OCI-LY7 (cell line): ENCODE measurements at regions not wholly inside any gene's neighbourhood (a gene's known extent, or its start where the extent isn't known, plus 50 kb on each side); places are given as distances from the start of the nearest gene placed in this dataset.

Experiments
- BruUV-seq: library from RNA; stranded (reverse); fragments of 400-500 nt; replicated peaks from 2 replicates; lab custom pipeline; 2021; lab: Mats Ljungman, UMichigan
- CTCF ChIA-PET: fragments of 300-600 bp; sonication (Branson Sonifier 250); formaldehyde crosslinking; loops from one replicate; lab custom pipeline; 2022; ENCODE audit warnings: antibody characterized with exemption; ENCODE audit not compliant: unreplicated experiment; lab: Charles Lee
- POLR2A ChIA-PET: fragments of 300-600 bp; sonication (Branson Sonifier 250); formaldehyde crosslinking; loops from one replicate; lab custom pipeline; 2022; ENCODE audit warnings: antibody characterized with exemption; lab: Charles Lee
- DNase-seq: peaks from one replicate; pipeline ENCODE4 v3.0.0-alpha.2; 2015; ENCODE audit warnings: low spot score
- H2AFZ ChIP-seq: fragments of 200-600 bp; sonication (generic), shearing (Covaris generic); 2 replicates; pipeline ENCODE4 v1.6.1; 2014; ENCODE audit warnings: mild to moderate bottlenecking, antibody characterized with exemption, low read length, moderate library complexity
- H3K27ac ChIP-seq: fragments of 200-600 bp; sonication (generic); 2 replicates; pipeline ENCODE4 v1.5.1; 2014; ENCODE audit warnings: mixed run types, low read depth, mild to moderate bottlenecking, moderate library complexity, low read length, inconsistent platforms; ENCODE audit not compliant: poor library complexity, severe bottlenecking
- H3K36me3 ChIP-seq: fragments of 200-600 bp; sonication (generic); 2 replicates; pipeline ENCODE4 v1.6.1; 2014; ENCODE audit warnings: mild to moderate bottlenecking, antibody characterized with exemption, low read length, moderate library complexity, mixed read lengths; ENCODE audit not compliant: insufficient read depth
- H3K4me1 ChIP-seq: fragments of 200-600 bp; sonication (generic); 2 replicates; pipeline ENCODE4 v1.5.1; 2014; ENCODE audit warnings: mild to moderate bottlenecking, low read length; ENCODE audit not compliant: insufficient read depth, poor library complexity, severe bottlenecking
- H3K4me2 ChIP-seq: fragments of 200-600 bp; sonication (generic); 2 replicates; pipeline ENCODE4 v1.6.1; 2014; ENCODE audit warnings: mild to moderate bottlenecking, low read length
- H3K4me3 ChIP-seq: fragments of 200-600 bp; sonication (generic); 2 replicates; pipeline ENCODE4 v1.5.1; 2014; ENCODE audit warnings: mild to moderate bottlenecking, low read depth, low read length; ENCODE audit not compliant: poor library complexity, severe bottlenecking
- H3K79me2 ChIP-seq: fragments of 200-600 bp; sonication (generic); 2 replicates; pipeline ENCODE4 v1.6.1; 2016; ENCODE audit warnings: low read depth, mild to moderate bottlenecking, low read length, moderate library complexity, mixed read lengths; ENCODE audit not compliant: insufficient read depth
- H3K9me2 ChIP-seq: fragments of 200-600 bp; sonication (generic); 2 replicates; pipeline ENCODE4 v1.6.1; 2016; ENCODE audit warnings: mild to moderate bottlenecking, low read length, mixed read lengths; ENCODE audit not compliant: insufficient read depth
- H3K9me3 ChIP-seq: fragments of 200-600 bp; sonication (generic); 2 replicates; pipeline ENCODE4 v1.6.1; 2014; ENCODE audit warnings: mild to moderate bottlenecking, mixed run types, low read length, mixed read lengths
- H4K20me1 ChIP-seq: fragments of 200-600 bp; sonication (generic); 2 replicates; pipeline ENCODE4 v1.6.1; 2014; ENCODE audit warnings: mild to moderate bottlenecking, antibody characterized with exemption, low read length, moderate library complexity, mixed read lengths; ENCODE audit not compliant: insufficient read depth
- EZH2phosphoT487 ChIP-seq: fragments of 200-600 bp; sonication (generic); IDR thresholded peaks from 2 replicates; pipeline ENCODE4 v1.6.1; 2018; ENCODE audit warnings: low read depth, borderline replicate concordance, mild to moderate bottlenecking, mixed run types, antibody characterized with exemption, low read length, moderate library complexity, mixed read lengths
- intact Hi-C: fragments of 100-400 bp; cut with micrococcal nuclease; formaldehyde crosslinking; loops from one replicate; pipeline ENCODE4 v1.10.0; 2022; ENCODE audit not compliant: unreplicated experiment
- TF ChIP-seq, protein P1 (sequence below): fragments of 200-600 bp; sonication (generic); conservative IDR thresholded peaks from 2 replicates; pipeline ENCODE4 v1.5.1; 2014; ENCODE audit warnings: mild to moderate bottlenecking, antibody characterized with exemption, low read length, moderate library complexity, mixed read lengths

DNA sequence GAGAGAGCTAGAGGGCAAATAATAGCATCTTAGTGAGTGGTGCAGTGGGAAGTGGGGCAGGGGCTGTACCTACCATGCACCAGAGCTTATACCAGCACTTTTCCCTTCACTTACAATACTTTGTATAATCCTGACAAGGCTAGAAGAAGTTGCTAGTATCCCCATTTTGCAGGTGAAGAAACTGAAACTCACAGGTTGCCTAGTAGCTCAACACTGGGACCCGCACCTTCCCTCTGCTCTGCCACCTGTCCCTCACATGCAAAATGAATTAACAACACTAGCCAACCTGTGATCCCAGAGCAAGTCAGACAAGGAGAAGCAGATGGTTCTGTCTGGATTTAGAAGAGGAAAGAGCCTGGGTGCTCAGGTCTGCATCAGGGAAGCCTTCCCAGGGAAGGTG lies 510.4 kb downstream of the BUD13 start:
- H3K9me2 ChIP-seq, result no peaks in the 10 kb centered on the region
- no peak overlapping the region for H2AFZ ChIP-seq
- no peak overlapping the region for H3K4me2 ChIP-seq
- no peaks in the 10 kb centered on the region for H4K20me1 ChIP-seq
- ChIA-PET POLR2A (no interaction called here), CTCF (no interaction called here)
- intact Hi-C loops, result no loop called here
- DNase-seq, result no peak
- no peaks in the 10 kb centered on the region for H3K9me3 ChIP-seq
- H3K4me3 ChIP-seq, result no peak overlapping the region
- no peaks in the 10 kb centered on the region for H3K36me3 ChIP-seq
- no peaks in the 10 kb centered on the region for H3K4me1 ChIP-seq
- no peak overlapping the region for H3K27ac ChIP-seq
- no peaks in the 10 kb centered on the region for H3K79me2 ChIP-seq
- TF ChIP-seq, protein P1, sequence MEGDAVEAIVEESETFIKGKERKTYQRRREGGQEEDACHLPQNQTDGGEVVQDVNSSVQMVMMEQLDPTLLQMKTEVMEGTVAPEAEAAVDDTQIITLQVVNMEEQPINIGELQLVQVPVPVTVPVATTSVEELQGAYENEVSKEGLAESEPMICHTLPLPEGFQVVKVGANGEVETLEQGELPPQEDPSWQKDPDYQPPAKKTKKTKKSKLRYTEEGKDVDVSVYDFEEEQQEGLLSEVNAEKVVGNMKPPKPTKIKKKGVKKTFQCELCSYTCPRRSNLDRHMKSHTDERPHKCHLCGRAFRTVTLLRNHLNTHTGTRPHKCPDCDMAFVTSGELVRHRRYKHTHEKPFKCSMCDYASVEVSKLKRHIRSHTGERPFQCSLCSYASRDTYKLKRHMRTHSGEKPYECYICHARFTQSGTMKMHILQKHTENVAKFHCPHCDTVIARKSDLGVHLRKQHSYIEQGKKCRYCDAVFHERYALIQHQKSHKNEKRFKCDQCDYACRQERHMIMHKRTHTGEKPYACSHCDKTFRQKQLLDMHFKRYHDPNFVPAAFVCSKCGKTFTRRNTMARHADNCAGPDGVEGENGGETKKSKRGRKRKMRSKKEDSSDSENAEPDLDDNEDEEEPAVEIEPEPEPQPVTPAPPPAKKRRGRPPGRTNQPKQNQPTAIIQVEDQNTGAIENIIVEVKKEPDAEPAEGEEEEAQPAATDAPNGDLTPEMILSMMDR, result no peak
- no peak for TF ChIP-seq EZH2phosphoT487
- BruUV-seq, result no TSS peak

DNA sequence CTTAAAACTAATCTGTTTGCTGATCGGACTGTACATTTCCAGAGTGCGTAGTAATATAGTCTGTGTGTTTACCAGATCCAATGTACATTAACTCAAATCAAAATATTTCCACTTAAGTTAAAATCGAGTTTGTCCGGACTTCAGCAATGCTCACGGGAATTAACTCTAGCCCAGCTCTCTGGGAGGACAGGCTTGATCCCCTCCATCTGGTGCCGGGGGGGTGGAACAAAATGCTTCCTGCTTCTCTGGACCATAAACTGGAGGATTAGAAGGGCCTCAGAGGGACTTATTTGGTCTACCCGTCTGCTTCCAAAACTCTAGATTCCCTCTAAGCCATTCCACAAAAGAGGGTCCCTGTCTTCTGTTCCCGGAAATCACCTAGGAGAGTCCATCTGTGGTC lies 511.2 kb downstream of the BUD13 start:
- no TSS peak for BruUV-seq
- CTCF ChIA-PET, result no interaction called here
- no peaks in the 10 kb centered on the region for H3K4me1 ChIP-seq
- H3K9me3 ChIP-seq, result no peaks in the 10 kb centered on the region
- no peak overlapping the region for H3K27ac ChIP-seq
- no peak overlapping the region for H2AFZ ChIP-seq
- no peaks in the 10 kb centered on the region for H3K9me2 ChIP-seq
- no peaks in the 10 kb centered on the region for H3K36me3 ChIP-seq
- TF ChIP-seq EZH2phosphoT487, result no peak
- TF ChIP-seq, protein P1, result no peak
- H3K4me3 ChIP-seq, result no peak overlapping the region
- no peaks in the 10 kb centered on the region for H3K79me2 ChIP-seq
- intact Hi-C loops, result no loop called here
- no peak overlapping the region for H3K4me2 ChIP-seq
- DNase-seq, result no peak
- POLR2A ChIA-PET, result no interaction called here
- no peaks in the 10 kb centered on the region for H4K20me1 ChIP-seq

DNA sequence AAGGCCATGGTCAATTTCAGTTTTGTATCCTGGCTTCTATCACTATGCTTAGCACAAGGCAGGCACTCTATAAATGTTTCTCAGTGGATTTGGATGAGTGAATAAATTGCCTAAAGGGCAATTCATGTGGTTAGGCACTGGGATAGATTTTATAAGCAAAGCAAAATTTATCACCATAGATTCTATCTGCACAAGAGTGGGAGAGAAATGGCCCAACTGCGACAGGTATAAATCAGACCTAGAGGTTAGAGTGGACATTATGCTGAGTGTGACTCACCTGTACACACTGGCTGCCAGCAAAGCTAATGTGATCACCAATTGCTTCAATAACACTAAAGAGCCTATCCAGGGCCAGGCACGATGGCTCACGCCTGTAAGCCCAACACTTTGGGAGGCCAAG lies 514.0 kb downstream of the BUD13 start:
- Histone ChIP-seq H3K4me2 (no peak overlapping the region), H3K4me1 (no peaks in the 10 kb centered on the region), H3K4me3 (no peak overlapping the region), H3K79me2 (no peaks in the 10 kb centered on the region), H4K20me1 (no peaks in the 10 kb centered on the region), H2AFZ (no peak overlapping the region), H3K9me3 (no peaks in the 10 kb centered on the region), H3K9me2 (no peaks in the 10 kb centered on the region), H3K36me3 (no peaks in the 10 kb centered on the region), H3K27ac (no peak overlapping the region)
- ChIA-PET CTCF (no interaction called here), POLR2A (interaction anchor here (0.6 kb wide), 1 partner anchor 832 kb away, joined by 4 read pairs; no protein-coding TSS in a partner anchor)
- DNase-seq, result no peak
- intact Hi-C loops, result no loop called here
- no TSS peak for BruUV-seq
- TF ChIP-seq, protein P1, result no peak
- no peak for TF ChIP-seq EZH2phosphoT487
